HL-60 (cell line): ENCODE measurements at regions not wholly inside any gene's neighbourhood (a gene's known extent, or its start where the extent isn't known, plus 50 kb on each side); places are given as distances from the start of the nearest gene placed in this dataset.

Source experiments
- DNase-seq, 2 experiments: peaks; one replicate each; pipeline ENCODE4 v3.0.0-alpha.2; 2010 to 2020; ENCODE audit warnings: low read depth in 1 of 2, low spot score in 1 of 2
- H3K27ac ChIP-seq: fragments of 250-450 bp; sonication (Bioruptor Pico); replicated peaks from 2 replicates; pipeline ENCODE4 v1.5.1; 2020; ENCODE audit warnings: mild to moderate bottlenecking, moderate library complexity
- H3K27me3 ChIP-seq: fragments of 250-450 bp; sonication (Bioruptor Pico); 2 replicates; pipeline ENCODE4 v1.5.1; 2021; ENCODE audit warnings: mild to moderate bottlenecking, moderate library complexity; ENCODE audit not compliant: insufficient read depth, poor library complexity, severe bottlenecking
- H3K4me3 ChIP-seq: replicated peaks from 2 replicates; pipeline ENCODE4 v1.5.1; 2011; ENCODE audit warnings: mild to moderate bottlenecking, control low read depth, low read length; ENCODE audit not compliant: insufficient read depth
- CTCF ChIP-seq: IDR thresholded peaks from one replicate; pipeline ENCODE4 v1.5.1; 2011; ENCODE audit warnings: low read length, control low read depth, inconsistent platforms; ENCODE audit not compliant: insufficient read depth
- GABPA ChIP-seq: IDR thresholded peaks from 2 replicates; pipeline ENCODE4 v1.6.1; 2012; ENCODE audit warnings: low read depth
- POLR2AphosphoS5 ChIP-seq: IDR thresholded peaks from 2 replicates; pipeline ENCODE4 v1.6.1; 2012; ENCODE audit warnings: low read depth
- REST ChIP-seq: IDR thresholded peaks from 2 replicates; pipeline ENCODE4 v1.6.1; 2012; ENCODE audit warnings: low read depth; ENCODE audit not compliant: insufficient replicate concordance
- SPI1 ChIP-seq: IDR thresholded peaks from 2 replicates; pipeline ENCODE4 v1.6.1; 2012; ENCODE audit warnings: low read depth, mild to moderate bottlenecking, borderline replicate concordance

GRCh38 chr2:83368916-83369315 is 1090.2 kb downstream of the SUCLG1 start:
- H3K27me3 ChIP-seq, result no peaks in the 10 kb centered on the region
- no peak overlapping the region for H3K4me3 ChIP-seq
- H3K27ac ChIP-seq, result no peak overlapping the region
- TF ChIP-seq CTCF (no peak), GABPA (no peak), REST (no peak), POLR2AphosphoS5 (no peak), SPI1 (no peak)
- no peak for DNase-seq

GRCh38 chr2:83368461-83368860 is 1090.6 kb downstream of the SUCLG1 start:
- H3K27ac ChIP-seq, result no peak overlapping the region
- H3K27me3 ChIP-seq, result no peaks in the 10 kb centered on the region
- DNase-seq, result no peak

GRCh38 chr2:83365476-83365875 is 1093.6 kb downstream of the SUCLG1 start:
- Histone ChIP-seq H3K27ac (no peak overlapping the region), H3K4me3 (no peak overlapping the region)

More at GRCh38 chr2:83368461-83368860, 1090.6 kb downstream of the SUCLG1 start:
- TF ChIP-seq POLR2AphosphoS5 (no peak), SPI1 (no peak), GABPA (no peak), REST (no peak), CTCF (no peak)
- no peak overlapping the region for H3K4me3 ChIP-seq

More at GRCh38 chr2:83365476-83365875, 1093.6 kb downstream of the SUCLG1 start:
- DNase-seq, result no peak
- TF ChIP-seq GABPA, result no peak
- no peak for TF ChIP-seq SPI1
- no peak for TF ChIP-seq CTCF
- TF ChIP-seq POLR2AphosphoS5, result no peak
- no peak for TF ChIP-seq REST
- H3K27me3 ChIP-seq, result no peaks in the 10 kb centered on the region
